ENCODE measurements at regions not wholly inside any gene's neighbourhood (a gene's known extent, or its start where the extent isn't known, plus 50 kb on each side); places are given as distances from the start of the nearest gene placed in this dataset.

DNA sequence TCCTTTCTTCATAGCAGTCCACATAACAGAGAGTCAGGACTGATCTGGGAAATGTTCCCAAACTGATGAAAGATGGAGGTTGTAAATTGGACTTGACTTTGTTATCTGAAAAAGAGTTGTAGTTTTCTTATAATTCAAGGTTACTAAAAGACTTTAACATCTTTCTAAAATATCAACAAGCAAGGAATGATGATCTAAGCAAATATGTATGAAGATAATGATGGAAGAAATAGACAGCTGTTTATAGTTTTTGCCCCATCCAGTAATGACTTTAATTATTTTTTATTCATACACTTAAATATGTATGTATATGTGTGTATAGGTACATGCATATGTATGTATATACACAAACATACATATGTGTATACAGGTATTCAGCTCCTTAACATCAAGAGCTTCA is 411.1 kb upstream of the SPOCK3 start:
- no peak overlapping the region for H3K27ac ChIP-seq (ENCODE audit: low read depth, low read length)
- FAIRE-seq (no peak), DNase-seq (ENCODE audit: low read depth) (no peak)
- no peak overlapping the region for H3K9ac ChIP-seq (ENCODE audit: low read length)
- H3K36me3 ChIP-seq (ENCODE audit: insufficient read depth, low read length) = no peaks in the 10 kb centered on the region
- Mint-ChIP-seq H3K27me3 (ENCODE audit: low read depth, unreplicated experiment) (no peaks in the 10 kb centered on the region), H3K4me1 (ENCODE audit: low read depth, unreplicated experiment) (no peaks in the 10 kb centered on the region), H3K4me3 (ENCODE audit: unreplicated experiment) (no peak overlapping the region), H3K36me3 (ENCODE audit: low read depth, unreplicated experiment) (no peaks in the 10 kb centered on the region), H3K9me3 (ENCODE audit: unreplicated experiment) (no peaks in the 10 kb centered on the region), H3K27ac (ENCODE audit: unreplicated experiment) (no peak overlapping the region)
- H4K20me1 ChIP-seq (ENCODE audit: insufficient read depth, low read length) = no peaks in the 10 kb centered on the region
- H2AFZ ChIP-seq (ENCODE audit: low read depth, low read length) = no peak overlapping the region
- H3K4me3 ChIP-seq (ENCODE audit: insufficient read depth, low read depth, low read length) = no peak overlapping the region
- TF ChIP-seq EZH2 (IDR thresholded peaks at IDR 0.05; ENCODE audit: insufficient read depth, low read length) = no peak
- TF ChIP-seq, protein P1, sequence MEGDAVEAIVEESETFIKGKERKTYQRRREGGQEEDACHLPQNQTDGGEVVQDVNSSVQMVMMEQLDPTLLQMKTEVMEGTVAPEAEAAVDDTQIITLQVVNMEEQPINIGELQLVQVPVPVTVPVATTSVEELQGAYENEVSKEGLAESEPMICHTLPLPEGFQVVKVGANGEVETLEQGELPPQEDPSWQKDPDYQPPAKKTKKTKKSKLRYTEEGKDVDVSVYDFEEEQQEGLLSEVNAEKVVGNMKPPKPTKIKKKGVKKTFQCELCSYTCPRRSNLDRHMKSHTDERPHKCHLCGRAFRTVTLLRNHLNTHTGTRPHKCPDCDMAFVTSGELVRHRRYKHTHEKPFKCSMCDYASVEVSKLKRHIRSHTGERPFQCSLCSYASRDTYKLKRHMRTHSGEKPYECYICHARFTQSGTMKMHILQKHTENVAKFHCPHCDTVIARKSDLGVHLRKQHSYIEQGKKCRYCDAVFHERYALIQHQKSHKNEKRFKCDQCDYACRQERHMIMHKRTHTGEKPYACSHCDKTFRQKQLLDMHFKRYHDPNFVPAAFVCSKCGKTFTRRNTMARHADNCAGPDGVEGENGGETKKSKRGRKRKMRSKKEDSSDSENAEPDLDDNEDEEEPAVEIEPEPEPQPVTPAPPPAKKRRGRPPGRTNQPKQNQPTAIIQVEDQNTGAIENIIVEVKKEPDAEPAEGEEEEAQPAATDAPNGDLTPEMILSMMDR (IDR thresholded peaks at IDR 0.05; ENCODE audit: insufficient read depth, low read depth, low read length) = no peak
- no peaks in the 10 kb centered on the region for H3K27me3 ChIP-seq (ENCODE audit: insufficient read depth, low read length)
- no peak overlapping the region for H3K4me2 ChIP-seq (ENCODE audit: low read length)
- no peaks in the 10 kb centered on the region for H3K9me3 ChIP-seq (ENCODE audit: insufficient read depth, low read depth, low read length)
- H3K4me1 ChIP-seq (ENCODE audit: insufficient read depth, low read length) = no peaks in the 10 kb centered on the region
- no peaks in the 10 kb centered on the region for H3K79me2 ChIP-seq (ENCODE audit: insufficient read depth, low read length)

DNA sequence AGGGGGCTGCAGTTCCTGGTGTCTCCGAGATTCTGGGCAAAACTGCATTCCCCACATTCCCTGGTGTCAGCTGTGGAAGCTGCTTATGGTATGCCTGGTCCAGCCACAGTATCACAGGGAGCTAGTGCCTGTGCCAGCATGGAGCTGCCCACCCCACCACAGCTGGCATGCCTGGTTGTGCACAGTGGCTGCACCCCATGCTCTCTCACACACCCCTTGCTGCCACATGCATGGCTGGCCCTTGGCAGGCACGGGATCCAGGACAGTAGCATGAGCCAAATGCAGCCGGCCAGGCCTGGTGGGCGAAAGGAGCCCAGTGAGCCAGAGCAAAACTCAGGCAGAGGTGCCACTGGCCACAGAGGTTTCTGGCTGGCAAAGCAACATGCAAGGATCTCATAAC is 418.0 kb upstream of the SPOCK3 start:
- Histone ChIP-seq H3K79me2 (ENCODE audit: insufficient read depth, low read length) (no peaks in the 10 kb centered on the region), H3K27ac (ENCODE audit: low read depth, low read length) (no peak overlapping the region), H4K20me1 (ENCODE audit: insufficient read depth, low read length) (no peaks in the 10 kb centered on the region), H3K4me1 (ENCODE audit: insufficient read depth, low read length) (no peaks in the 10 kb centered on the region), H2AFZ (ENCODE audit: low read depth, low read length) (no peak overlapping the region), H3K9ac (ENCODE audit: low read length) (no peak overlapping the region), H3K4me2 (ENCODE audit: low read length) (no peak overlapping the region), H3K36me3 (ENCODE audit: insufficient read depth, low read length) (no peaks in the 10 kb centered on the region), H3K27me3 (ENCODE audit: insufficient read depth, low read length) (no peaks in the 10 kb centered on the region), H3K9me3 (ENCODE audit: insufficient read depth, low read depth, low read length) (no peaks in the 10 kb centered on the region), H3K4me3 (ENCODE audit: insufficient read depth, low read depth, low read length) (no peak overlapping the region)
- H3K4me3 Mint-ChIP-seq (ENCODE audit: unreplicated experiment) = no peak overlapping the region
- no peaks in the 10 kb centered on the region for H3K36me3 Mint-ChIP-seq (ENCODE audit: low read depth, unreplicated experiment)
- TF ChIP-seq, protein P1 (IDR thresholded peaks at IDR 0.05; ENCODE audit: insufficient read depth, low read depth, low read length) = no peak
- TF ChIP-seq EZH2 (IDR thresholded peaks at IDR 0.05; ENCODE audit: insufficient read depth, low read length) = no peak
- H3K27me3 Mint-ChIP-seq (ENCODE audit: low read depth, unreplicated experiment) = no peaks in the 10 kb centered on the region
- H3K9me3 Mint-ChIP-seq (ENCODE audit: unreplicated experiment) = no peaks in the 10 kb centered on the region
- no peaks in the 10 kb centered on the region for H3K4me1 Mint-ChIP-seq (ENCODE audit: low read depth, unreplicated experiment)
- no peak for DNase-seq (ENCODE audit: low read depth)
- FAIRE-seq = no peak
- no peak overlapping the region for H3K27ac Mint-ChIP-seq (ENCODE audit: unreplicated experiment)

DNA sequence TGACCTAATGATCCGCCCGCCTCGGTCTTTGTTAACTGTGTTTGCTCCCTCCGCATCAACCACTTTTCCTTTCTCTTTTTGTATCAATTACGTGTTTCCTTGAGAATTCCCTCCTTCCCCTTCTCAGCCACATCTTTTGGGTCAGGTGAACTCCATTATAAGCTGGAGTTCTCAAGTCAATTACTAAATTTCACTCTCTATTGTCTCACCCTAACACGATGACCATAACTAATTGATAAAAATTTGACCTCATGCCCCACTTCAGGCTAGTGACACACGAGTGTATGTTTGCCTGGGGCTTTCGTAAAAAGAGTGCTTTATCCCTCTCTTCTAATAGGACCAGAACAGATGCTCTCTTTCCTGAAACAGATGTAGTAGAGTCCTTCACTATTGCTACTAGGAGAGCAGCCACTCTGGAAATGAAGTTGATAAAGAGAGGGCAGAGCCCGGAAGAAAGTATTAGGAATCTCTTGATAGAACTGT is 403.6 kb upstream of the ANXA10 start:
- no peaks in the 10 kb centered on the region for H3K36me3 Mint-ChIP-seq (ENCODE audit: low read depth, unreplicated experiment)
- no peak for FAIRE-seq
- Histone ChIP-seq H3K27me3 (ENCODE audit: insufficient read depth, low read length) (no peaks in the 10 kb centered on the region), H3K9me3 (ENCODE audit: insufficient read depth, low read depth, low read length) (no peaks in the 10 kb centered on the region), H3K4me3 (ENCODE audit: insufficient read depth, low read depth, low read length) (no peak overlapping the region), H3K4me2 (ENCODE audit: low read length) (peak overlapping the region; percentile 29), H3K9ac (ENCODE audit: low read length) (no peak overlapping the region), H3K79me2 (ENCODE audit: insufficient read depth, low read length) (no peaks in the 10 kb centered on the region), H2AFZ (ENCODE audit: low read depth, low read length) (peak overlapping the region; percentile 19), H3K4me1 (ENCODE audit: insufficient read depth, low read length) (no peaks in the 10 kb centered on the region), H4K20me1 (ENCODE audit: insufficient read depth, low read length) (no peaks in the 10 kb centered on the region), H3K27ac (ENCODE audit: low read depth, low read length) (no peak overlapping the region), H3K36me3 (ENCODE audit: insufficient read depth, low read length) (no peaks in the 10 kb centered on the region)
- no peak for DNase-seq (ENCODE audit: low read depth)
- H3K9me3 Mint-ChIP-seq (ENCODE audit: unreplicated experiment) = no peaks in the 10 kb centered on the region
- H3K27ac Mint-ChIP-seq (ENCODE audit: unreplicated experiment) = no peak overlapping the region
- H3K4me1 Mint-ChIP-seq (ENCODE audit: low read depth, unreplicated experiment) = no peaks in the 10 kb centered on the region
- TF ChIP-seq, protein P1 (IDR thresholded peaks at IDR 0.05; ENCODE audit: insufficient read depth, low read depth, low read length) = no peak
- no peak for TF ChIP-seq EZH2 (IDR thresholded peaks at IDR 0.05; ENCODE audit: insufficient read depth, low read length)
- H3K27me3 Mint-ChIP-seq (ENCODE audit: low read depth, unreplicated experiment) = no peaks in the 10 kb centered on the region
- H3K4me3 Mint-ChIP-seq (ENCODE audit: unreplicated experiment) = no peak overlapping the region

All from astrocyte (in vitro differentiated cells and primary cell).